ENCODE measurements at regions not wholly inside any gene's neighbourhood (a gene's known extent, or its start where the extent isn't known, plus 50 kb on each side); places are given as distances from the start of the nearest gene placed in this dataset.

DNA sequence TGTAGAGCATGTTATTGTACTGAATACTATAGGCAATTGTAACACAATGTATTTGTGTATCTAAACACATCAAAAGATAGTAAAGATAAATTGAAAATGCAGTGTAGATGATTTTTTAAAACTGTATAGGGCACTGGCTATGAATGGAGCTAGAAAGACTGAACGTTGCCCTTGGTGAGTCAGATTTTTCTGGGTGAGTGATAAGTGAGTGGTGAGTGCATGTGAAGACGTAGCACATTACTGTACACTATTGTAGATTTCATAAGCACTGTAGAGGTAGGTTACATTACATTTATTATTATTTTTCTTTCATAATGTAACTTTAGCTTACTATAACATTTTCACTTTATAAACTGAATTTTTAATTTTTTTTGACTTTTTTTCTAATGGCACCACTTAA, 1491.6 kb downstream of the TECRL start:
- no peak overlapping the region for H4K8ac ChIP-seq (replicated peaks; ENCODE audit: insufficient read length, low read depth, low read length)
- no peaks in the 10 kb centered on the region for H4K20me1 ChIP-seq (ENCODE audit: control insufficient read depth, insufficient read depth, insufficient read length)
- H3K79me1 ChIP-seq (ENCODE audit: insufficient read depth, low read depth, low read length, poor library complexity, severe bottlenecking): no peaks in the 10 kb centered on the region
- H3K14ac ChIP-seq (ENCODE audit: insufficient read depth, low read length): no peak overlapping the region
- H3K79me2 ChIP-seq (ENCODE audit: insufficient read depth, low read length): no peaks in the 10 kb centered on the region
- Mint-ChIP-seq H3K27ac (no peak overlapping the region), H3K27me3 (ENCODE audit: low read depth) (no peaks in the 10 kb centered on the region), H3K4me3 (no peak overlapping the region), H3K4me1 (no peaks in the 10 kb centered on the region), H3K36me3 (ENCODE audit: insufficient read depth in 1 of 3, low read depth in 3 of 3) (no peaks in the 10 kb centered on the region), H3K9me3 (no peaks in the 10 kb centered on the region)
- no peak overlapping the region for H4K91ac ChIP-seq (ENCODE audit: insufficient read length, low read depth, low read length)
- H3K4me1 ChIP-seq (ENCODE audit: insufficient read depth, low read length): no peaks in the 10 kb centered on the region
- H3K23ac ChIP-seq (ENCODE audit: insufficient read length, low read depth, low read length): no peak overlapping the region
- no peak overlapping the region for H3K27ac ChIP-seq (ENCODE audit: insufficient read length, low read depth, low read length)
- no peak overlapping the region for H4K5ac ChIP-seq (ENCODE audit: insufficient read length, low read depth, low read length)
- H2BK12ac ChIP-seq (ENCODE audit: insufficient read length, low read depth, low read length): no peak overlapping the region
- TF ChIP-seq, protein P1, sequence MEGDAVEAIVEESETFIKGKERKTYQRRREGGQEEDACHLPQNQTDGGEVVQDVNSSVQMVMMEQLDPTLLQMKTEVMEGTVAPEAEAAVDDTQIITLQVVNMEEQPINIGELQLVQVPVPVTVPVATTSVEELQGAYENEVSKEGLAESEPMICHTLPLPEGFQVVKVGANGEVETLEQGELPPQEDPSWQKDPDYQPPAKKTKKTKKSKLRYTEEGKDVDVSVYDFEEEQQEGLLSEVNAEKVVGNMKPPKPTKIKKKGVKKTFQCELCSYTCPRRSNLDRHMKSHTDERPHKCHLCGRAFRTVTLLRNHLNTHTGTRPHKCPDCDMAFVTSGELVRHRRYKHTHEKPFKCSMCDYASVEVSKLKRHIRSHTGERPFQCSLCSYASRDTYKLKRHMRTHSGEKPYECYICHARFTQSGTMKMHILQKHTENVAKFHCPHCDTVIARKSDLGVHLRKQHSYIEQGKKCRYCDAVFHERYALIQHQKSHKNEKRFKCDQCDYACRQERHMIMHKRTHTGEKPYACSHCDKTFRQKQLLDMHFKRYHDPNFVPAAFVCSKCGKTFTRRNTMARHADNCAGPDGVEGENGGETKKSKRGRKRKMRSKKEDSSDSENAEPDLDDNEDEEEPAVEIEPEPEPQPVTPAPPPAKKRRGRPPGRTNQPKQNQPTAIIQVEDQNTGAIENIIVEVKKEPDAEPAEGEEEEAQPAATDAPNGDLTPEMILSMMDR (conservative IDR thresholded peaks at IDR 0.05): no peak
- no peak overlapping the region for H2AK5ac ChIP-seq (ENCODE audit: insufficient read length, low read length)
- H3T11ph ChIP-seq (ENCODE audit: low read length): no peak overlapping the region
- no peak overlapping the region for H2BK20ac ChIP-seq (ENCODE audit: low read depth, low read length, poor library complexity, severe bottlenecking)
- H3K4me2 ChIP-seq (ENCODE audit: insufficient read depth, insufficient read length, low read length): no peak overlapping the region
- no peak for DNase-seq
- no peak overlapping the region for H3K18ac ChIP-seq (ENCODE audit: insufficient read length, low read depth, low read length)
- no peaks in the 10 kb centered on the region for H3K9me3 ChIP-seq (ENCODE audit: control insufficient read depth, low read depth, low read length)
- H3K9ac ChIP-seq (ENCODE audit: extremely low read depth, insufficient read length, low read length): no peak overlapping the region
- no peak overlapping the region for H2BK120ac ChIP-seq (ENCODE audit: low read depth, low read length, poor library complexity, severe bottlenecking)
- no CpG with 5 or more reads among the region's 2 CpGs for WGBS (ENCODE audit: extremely low coverage, insufficient read length, low lambda C conversion rate)
- H2BK5ac ChIP-seq (ENCODE audit: insufficient read length, low read length): no peak overlapping the region
- H3K4ac ChIP-seq (ENCODE audit: low read depth, low read length): no peak overlapping the region
- no peak overlapping the region for H2BK15ac ChIP-seq (ENCODE audit: low read depth, low read length)
- H2AFZ ChIP-seq (ENCODE audit: low read length): no peak overlapping the region
- no peaks in the 10 kb centered on the region for H3K23me2 ChIP-seq (ENCODE audit: insufficient read length, low read depth, low read length, poor library complexity, severe bottlenecking)
- H3K56ac ChIP-seq (ENCODE audit: insufficient read length, low read depth, low read length): no peak overlapping the region
- H3K27me3 ChIP-seq (ENCODE audit: insufficient read depth, low read length): no peaks in the 10 kb centered on the region

Measured in H9 (cell line).